Stimulated activated CD4-positive, alpha-beta T cell treated with anti-CD3 and anti-CD28 coated beads, Interleukin-2, amount 100 ng/mL, for 48 hours (primary cell): ENCODE measurements at regions not wholly inside any gene's neighbourhood (a gene's known extent, or its start where the extent isn't known, plus 50 kb on each side); places are given as distances from the start of the nearest gene placed in this dataset.

Experiments used
- DNase-seq, 2 donors: peaks; one replicate each; pipeline ENCODE4 v3.0.0-alpha.2; 2020

DNA sequence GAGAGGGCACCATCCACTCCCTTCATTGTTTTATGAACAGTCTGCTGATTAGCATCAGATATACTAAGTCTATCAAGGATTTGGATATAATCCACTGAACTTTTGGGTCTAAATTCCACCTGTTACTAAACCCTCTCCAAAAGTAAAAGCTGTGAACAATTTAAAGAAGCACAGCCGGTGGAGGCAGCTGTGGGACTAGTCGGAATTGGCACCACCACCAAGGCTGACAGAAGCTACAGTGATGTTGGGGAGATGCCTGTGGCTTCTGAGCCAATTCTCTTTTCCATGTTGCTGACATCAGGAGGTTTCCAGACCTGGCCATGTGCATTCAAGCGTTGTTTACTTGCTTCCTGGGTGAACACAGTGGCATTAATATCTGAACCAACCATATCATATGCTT lies 679.0 kb upstream of the CA10 start:
- no peak for DNase-seq

DNA sequence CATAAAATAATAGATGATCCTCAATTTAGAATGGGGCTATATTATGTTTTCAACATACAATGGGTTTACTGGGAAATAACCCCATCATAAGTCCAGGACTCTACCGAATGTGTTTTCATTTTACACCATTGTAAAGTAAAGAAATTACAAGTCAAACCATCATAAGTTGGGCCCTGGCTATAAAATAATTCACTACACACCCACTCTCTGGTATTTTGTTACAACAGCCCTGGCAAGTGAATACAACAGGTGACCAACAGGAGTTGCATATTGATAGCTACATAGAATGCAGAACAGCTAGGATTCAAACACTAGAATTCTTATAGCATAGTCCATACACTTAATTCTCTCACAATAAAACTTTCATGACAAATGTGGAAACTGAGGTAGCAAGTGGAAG lies 673.0 kb upstream of the CA10 start:
- no peak for DNase-seq

DNA sequence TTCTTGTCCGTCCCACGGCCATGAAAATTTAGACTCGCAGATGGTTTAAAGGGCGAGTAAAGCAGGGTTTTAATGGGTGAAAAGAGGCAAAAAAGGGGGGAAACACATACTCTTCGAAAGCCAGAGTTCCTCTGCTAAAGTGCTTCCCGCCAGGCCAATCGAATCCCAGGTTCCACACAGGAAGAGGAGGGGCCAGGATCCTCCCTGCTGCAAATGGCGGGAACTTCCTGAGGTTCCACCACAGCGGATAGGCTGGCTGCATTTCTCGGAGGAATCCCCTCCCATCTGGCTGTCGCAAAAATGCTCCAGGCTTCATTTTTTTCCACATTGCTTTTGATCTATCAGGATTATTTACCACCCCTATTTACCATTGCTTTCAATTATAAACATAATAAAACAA lies 670.1 kb upstream of the CA10 start:
- DNase-seq = no peak

DNA sequence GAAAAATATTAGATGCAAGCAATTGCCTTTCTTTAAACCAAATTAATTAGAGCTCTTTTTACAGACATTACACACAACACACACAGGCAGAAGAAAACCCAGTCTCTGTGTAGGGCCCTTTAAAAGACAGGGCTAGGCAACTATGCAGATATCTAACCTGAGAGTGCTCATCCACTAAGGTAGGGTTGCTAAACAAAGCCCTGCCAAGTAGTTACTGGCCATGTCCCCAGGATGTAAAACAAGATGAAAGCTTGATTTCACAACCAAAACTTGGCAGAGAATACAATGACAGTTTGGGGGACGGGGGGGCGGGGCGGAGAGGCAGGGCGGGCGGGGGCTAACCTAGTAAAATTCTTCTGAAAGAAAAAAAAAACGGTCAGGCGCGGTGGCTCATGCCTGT lies 669.0 kb upstream of the CA10 start:
- no peak for DNase-seq

DNA sequence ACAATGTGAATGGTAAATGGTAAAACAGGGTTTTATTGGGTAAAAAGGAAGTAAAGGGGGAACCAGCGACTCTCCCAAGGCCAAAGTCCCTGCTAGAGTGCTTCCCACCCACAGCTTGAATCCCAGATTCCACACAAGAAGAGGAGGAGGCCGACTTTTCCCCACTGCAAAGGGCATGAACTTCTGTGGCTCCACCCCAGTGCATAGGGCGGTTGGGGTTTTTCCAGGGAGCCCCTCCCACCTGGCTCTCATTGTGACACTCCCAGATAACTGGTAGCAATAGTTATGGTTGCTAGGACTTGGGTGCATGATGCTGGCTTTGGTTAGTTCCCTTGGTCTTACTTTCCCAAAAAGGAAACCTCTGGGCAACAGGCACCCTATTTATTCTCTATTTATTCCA lies 666.0 kb upstream of the CA10 start:
- no peak for DNase-seq

DNA sequence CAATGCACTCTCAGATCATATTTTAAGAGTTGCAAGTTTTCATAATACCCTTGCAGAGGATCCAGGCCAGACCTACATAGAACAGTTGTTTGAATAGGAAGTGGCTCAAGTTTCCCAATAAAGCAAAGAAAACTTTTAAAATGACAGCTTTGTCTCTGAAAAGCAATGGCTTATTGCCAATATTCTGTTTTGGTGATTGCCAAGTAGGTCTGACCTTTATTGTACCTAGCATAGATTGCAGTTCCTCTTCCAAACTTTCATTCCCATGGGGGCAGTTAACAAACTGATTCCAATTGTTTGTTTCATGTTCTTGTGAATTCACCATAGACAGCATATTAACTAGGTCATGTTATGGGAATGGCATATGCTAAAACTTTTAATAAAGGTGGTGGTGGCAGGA lies 664.6 kb upstream of the CA10 start:
- no peak for DNase-seq

DNA sequence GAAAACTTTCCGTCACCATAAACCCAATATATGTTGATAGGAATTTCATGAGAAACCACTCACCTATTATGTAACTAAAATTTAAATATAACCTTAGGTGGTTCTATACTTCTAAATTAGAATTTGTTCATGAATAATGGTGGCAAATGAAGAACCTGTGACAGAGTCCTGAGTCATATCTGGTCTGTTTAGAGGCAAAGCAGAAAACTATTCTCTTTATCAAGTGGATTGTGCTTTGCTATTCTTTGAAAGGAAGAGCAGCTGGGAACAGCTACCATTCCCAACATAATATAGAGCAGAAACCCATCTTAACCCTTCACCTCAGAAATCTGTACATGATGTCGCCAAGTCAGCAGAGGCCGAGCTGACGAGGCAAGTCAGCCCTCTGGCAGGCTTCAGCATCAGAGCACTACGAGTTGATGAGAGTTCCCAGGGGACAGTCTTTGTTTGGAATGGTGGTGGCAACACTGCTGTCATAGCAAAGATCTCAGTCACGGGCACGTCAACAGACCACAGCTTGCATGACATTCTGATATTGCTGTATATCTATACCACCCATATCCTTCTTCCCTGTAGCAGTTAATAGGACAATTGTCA lies 631.9 kb upstream of the CA10 start:
- DNase-seq = no peak

DNA sequence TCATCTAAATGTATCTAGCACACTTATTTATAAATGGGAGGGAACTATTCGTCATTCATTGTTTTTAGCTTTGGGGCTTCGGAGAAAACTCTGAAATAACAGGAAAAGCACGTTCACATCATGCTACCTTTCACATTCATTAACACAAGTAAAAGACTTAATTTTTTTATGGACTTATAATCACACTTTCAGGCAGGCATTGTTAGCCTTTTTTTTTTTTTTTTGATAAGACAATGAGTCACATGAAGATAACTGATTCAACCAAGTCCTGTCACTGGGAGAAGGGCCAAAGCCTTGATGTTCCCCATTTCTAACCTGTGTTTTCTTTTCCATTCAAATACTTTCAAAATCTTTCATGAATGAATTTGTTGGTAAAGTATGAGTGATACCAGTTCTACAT lies 631.3 kb upstream of the CA10 start:
- DNase-seq = no peak

DNA sequence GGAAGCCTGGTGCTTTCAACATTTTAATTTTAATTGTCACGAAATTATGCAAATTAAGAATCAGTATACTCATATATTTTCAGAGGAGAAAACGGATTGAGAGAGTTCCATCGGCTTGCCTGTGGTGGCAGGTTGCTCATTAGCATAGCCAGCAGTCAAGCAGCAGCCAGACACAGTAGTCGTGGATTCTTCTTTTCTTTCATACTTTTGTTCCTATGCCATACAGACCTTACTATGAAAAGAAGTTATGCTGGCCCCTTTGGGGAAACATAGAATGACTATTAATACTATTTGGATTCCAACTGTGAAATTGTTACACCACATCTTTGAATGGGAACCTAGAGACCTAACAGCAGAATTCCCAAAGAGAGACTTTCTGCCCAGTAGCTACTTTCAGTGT lies 617.7 kb upstream of the CA10 start:
- DNase-seq = no peak

DNA sequence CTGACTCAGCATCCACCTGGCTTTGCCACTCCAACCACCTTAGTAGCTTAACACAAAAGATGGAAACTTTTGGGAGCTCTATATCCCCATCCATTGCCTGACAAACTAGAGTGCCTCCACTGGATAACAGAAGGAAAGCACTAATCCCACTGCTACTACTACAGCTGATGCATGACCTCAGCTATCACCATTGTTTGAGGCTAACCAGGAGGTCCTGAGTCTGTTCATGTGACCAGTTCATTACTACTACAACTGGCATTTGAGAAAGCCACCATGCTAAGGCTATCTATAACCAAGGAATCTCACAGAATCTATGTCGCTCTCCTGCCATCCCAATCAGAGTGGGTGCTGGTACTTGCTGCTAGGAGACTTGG lies 604.3 kb upstream of the CA10 start:
- no peak for DNase-seq

DNA sequence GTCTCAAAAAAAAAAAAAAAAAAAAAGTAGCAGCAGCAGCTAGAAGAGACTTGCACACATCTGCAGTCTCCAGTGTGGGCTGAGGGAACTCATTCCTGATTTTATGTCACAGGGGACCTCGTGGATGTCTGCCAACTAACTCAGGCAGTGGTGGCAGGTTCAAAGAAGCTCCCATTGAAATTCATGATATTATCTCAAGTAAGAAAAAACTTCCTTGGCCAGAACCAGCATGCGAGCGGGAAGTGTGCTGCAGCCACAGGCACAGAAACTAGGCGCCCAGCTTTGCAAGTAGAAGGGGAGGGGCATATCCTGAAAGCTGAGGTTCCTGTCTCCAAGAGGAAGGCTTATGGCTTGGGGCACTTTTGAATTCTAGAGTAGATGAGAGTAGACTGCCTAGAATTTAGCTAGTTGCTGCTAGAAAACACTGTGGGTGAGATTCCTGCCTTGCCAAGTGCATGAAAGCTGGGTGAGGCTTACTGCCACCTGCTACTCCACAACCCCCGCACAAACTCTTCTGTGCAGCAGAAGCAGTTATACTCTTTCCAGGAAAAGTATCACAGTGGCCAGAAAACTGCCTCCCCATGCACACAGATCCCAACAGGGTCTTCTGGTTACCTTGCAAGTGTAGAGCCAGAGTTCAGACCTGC lies 603.8 kb upstream of the CA10 start:
- no peak for DNase-seq

DNA sequence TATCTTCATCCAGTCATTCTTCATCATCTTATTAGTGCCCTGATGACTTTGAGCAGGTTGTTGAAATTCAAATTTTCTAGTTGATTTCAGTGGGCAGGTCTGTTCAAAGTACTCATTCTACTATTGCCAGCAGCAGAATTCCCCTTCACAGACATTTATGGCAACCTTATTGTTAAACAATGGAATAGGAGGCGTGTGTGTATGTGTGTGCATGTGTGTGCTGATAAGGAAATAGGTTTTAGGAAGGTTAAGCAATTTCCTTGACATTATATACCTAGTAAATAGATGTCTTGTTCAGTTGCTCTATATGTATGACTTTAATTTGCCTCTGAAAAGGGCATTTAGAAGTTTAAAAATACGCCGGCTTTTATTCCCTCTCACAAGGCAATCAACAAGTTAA lies 601.4 kb upstream of the CA10 start:
- DNase-seq = no peak

DNA sequence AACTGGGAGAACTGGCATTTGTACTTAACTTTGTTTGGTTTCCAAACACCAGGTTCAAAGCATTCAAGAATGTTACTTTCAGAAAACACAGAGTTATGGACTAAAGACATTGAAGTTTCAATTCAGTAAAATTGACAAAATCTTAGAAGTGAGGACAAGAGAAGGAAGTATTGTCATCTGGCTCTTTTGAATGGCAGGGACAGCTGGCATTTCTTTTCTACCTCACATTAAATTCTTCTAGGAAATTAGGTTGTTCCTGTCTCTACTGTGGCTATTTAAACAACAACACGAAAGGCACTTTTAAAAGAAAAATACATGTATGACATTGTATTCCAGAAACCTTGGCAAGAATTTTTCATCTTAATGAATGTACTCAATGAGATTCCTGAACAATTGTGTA lies 600.0 kb upstream of the CA10 start:
- DNase-seq = no peak

DNA sequence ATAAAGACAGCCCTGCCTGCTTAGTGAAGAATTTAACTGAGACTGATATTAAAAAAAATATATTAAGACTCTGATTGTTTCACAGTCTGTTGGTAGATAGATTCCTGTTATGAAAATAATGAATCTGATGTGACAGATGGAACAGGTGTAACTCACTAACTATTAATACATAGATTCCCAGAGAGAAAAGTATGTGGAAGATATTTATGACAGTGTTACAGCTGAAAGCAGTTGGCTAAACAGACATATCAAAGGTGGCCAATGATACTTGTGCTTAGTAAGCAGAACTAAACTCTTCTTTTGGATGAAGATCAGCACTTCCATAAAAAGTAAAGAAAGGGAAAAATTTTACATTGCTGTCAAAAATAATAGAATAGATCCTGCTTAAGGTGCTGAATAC lies 598.2 kb upstream of the CA10 start:
- no peak for DNase-seq

DNA sequence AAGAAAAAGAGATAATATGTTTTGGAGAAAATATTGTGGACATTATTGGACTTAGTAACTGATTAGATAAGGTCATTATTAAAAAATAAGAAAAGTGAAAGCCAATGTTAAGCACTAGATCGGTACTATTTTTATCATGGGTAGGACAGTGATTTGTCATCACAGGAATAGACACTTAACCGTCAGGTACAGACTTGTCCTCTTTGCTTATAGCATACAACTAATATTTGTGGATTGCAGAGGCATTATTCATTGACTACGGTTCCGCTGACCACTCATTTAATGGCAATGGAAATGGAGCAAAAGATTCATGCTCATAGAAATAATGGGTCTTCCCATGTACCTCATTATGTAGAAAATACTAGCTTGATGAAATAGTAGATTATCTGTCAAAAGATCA lies 596.3 kb upstream of the CA10 start:
- DNase-seq = no peak

DNA sequence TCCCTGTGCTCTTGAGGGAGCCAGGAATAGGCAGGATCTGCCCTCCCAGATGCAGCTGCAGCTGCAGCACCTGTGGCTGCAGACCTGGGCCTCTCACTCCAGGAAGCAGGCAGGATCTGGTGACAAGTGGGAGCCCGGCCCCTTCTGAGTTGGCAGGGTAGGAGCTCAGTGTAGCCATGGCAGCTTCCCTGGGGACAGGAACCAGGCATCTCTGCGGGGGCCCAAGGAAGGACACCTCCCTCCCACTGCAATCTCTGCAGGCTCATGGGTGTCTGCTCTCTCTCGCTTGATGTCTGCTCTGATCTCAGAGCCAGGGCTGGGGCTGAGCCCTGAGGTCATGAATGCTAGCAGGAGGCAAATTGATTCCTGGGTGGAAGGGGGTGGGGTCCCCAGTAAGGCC lies 592.5 kb upstream of the CA10 start:
- no peak for DNase-seq

DNA sequence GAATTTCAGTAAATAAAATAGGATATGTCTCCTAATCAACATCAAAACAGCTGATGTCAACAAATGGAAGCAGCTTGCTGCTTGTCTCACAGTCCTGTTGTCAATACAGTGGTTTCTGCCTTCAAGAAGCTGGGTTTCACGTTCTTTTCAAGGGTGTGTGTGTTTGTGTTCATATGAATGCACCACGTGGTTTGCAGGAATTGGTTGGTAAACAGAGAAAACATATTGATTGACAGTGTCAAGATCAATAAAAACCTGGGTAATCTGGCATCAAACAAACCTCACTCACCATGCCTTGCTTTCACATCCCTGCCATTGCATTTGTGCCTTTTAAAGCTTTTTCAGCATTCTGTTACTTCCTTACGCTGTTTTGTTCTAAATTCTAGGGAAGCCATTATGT lies 585.7 kb upstream of the CA10 start:
- DNase-seq = no peak

DNA sequence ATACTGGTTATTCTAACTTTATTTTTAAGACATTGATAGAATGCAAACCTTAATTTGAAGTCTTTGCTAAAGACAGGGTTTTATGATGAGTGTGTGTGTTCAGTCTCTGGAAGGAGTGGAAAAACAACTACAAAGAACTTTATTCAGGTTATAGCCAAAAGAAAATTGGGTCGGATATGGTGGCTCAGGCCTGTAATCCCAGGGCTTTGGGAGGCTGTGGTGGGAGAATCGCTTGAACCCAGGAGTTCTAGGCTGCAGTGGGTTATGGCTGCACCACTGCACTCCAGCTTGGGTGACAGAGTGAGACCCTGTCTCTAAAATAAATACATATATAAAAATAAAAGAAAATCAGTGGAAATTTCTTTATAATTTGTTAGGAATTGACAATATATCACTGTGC lies 581.5 kb upstream of the CA10 start:
- no peak for DNase-seq

DNA sequence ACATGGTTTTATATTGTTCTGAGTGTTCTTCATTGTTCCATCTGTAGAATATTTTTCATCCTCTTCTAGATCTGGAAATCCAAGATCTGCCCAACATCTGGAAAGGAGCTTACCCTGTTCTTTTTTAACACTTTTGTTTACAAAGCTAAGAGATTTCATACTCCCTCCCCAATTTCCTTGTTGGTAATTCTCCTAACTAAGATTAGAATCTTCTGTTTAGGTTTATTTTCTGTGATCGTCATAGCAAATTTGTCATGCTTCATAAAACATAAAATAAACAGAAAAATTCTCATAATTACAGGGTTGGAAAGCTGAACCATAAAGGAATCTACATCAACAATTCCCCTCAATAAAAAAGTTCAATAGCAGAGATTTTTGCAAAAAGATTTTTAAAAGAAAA lies 580.3 kb upstream of the CA10 start:
- DNase-seq = no peak

DNA sequence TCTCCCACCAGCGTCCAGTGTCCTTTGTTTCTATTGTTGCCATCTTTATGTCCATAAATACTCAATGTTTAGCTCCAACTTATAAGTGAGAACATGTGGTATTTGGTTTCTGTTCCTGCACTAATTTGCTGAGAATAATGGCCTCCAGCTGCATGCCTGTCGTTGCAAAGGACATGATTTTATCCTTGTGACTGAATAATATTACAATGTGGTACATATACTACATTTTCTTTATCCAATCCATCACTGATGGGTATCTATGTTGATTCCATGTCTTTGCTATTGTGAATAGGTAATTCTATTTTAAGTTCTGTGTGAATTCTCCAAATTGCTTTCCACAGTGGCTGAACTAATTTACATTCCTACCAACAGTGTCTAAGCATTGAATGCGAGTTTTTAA lies 578.6 kb upstream of the CA10 start:
- no peak for DNase-seq

DNA sequence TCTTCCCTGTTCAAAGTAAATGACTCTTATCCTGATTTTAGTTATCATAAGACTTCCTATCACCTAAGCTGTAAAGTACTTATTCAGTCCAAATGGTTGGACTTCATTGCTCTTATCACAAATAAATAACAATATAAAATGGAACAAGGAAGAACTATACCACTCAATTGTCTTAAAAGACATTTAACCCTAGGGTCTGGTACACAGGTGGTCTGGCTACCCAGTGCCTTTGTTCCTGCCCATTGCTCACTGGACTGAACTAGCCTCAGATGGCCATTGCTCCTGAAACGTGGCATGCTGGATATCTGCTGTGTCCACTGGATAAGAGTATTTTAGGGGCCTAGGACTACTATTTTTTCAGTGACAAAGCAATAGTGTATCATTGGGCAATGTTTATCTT lies 574.3 kb upstream of the CA10 start:
- DNase-seq = no peak

DNA sequence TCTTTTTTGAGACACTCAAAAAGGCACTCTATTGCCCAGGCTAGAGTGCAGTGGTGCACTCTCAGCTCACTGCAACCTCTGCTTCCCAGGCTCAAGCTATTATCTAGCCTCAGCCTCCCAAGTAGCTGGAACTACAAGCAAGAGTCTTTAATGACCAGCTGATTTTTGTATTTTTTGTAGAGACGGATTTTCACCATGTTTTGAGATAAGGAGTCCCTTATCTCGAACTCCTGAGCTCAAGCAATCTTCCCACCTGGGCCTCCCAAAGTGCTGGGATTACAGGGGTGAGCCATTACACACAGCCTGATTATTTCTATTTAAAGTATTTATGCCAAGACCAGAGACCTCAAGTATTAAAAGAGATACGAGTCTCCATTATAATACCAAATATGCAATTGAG lies 566.1 kb upstream of the CA10 start:
- DNase-seq = no peak

DNA sequence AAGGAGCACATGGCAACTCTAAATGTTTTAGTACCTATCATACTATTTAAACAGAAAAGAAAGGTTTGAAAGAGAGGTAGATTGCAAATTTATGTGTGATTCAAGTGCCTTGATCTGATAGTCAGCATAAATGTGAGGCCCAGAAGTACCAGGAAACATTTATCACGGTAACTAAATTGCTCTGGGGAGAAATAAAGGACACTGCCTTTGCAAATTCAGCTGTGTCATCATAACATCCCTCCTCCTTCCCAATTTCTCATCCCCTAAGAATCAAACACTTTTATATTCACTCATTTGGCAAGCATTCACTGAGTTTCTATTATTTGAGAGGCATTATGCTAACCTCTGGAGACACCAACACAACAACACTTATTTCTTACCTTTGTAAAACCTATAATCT lies 563.4 kb upstream of the CA10 start:
- DNase-seq = no peak

DNA sequence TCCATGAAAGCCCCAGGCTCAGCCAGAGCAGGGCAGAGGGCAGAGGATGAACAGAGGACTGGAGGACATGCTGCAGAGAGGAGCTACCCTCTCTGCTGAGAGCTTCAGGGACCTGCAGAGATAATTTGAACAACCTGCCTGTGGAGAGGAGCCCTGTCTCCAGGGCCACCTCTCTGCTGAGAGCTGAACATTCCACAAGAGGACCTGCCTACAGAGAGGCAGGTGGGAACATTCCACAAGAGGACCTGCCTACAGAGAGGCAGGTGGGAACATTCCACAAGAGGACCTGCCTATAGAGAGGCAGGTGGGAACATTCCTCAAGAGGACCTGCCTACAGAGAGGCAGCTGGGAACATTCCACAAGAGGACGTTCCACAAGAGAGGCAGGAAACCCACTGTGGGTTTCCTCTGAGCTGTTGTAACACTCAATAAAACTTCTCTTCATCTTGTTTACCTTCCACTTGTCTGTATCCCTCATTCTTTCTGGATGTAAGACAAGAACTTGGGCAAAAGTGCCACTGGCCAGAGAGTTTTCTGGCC lies 551.9 kb upstream of the CA10 start:
- no peak for DNase-seq

DNA sequence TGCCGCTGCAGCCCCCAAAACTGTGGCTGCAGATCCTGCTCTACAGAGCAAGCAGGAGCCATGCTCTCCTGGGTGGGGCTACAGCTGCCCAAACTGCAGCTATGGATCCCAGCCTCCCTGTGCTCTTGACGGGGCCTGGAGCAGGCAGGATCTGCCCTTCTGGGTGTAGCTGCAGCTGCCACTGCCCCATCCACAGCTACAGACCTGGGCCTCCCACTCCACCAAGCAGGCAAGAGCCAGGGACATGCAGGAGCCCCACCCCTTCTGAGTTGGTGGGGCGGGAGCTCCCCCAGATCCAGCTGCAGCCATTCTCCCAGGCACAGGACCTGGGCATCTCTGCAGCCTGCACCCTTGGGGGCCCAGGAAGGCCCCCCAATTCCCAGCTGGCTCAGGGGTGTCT lies 551.2 kb upstream of the CA10 start:
- DNase-seq = no peak
